ENCODE measurements at regions not wholly inside any gene's neighbourhood (a gene's known extent, or its start where the extent isn't known, plus 50 kb on each side); places are given as distances from the start of the nearest gene placed in this dataset.

DNA sequence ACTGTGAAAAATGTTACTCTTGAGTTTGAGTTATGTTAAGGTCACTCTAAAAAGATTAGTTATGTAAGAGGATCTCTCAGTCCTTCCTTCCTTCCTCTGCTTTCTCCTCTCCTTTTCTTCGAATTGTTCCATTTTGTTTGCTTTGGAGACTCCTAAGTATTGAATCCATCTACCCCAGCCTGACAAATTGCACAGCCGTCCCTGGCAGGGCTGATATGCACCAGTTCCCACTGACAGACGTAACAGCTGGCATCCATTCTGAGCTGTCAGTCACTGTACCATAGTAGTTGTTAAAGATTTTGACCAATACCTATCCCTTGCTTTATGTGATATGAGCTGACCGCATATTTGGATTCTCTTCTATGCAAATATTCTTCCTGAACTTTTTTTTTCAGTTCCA, 210.7 kb upstream of the IGFBP7 start:
- TF ChIP-seq POLR2A (IDR thresholded peaks at IDR 0.05; ENCODE audit: low read length) (no peak), GATA1 (IDR thresholded peaks at IDR 0.05; ENCODE audit: low read depth, low read length) (no peak)
